ENCODE measurements at regions not wholly inside any gene's neighbourhood (a gene's known extent, or its start where the extent isn't known, plus 50 kb on each side); places are given as distances from the start of the nearest gene placed in this dataset.
"Not testable (repeated sequence)": the region's sequence is repeated elsewhere in the genome, so short reads cannot be mapped to it uniquely, and the experiment has no call there.

- TF ChIP-seq CUX1 (IDR thresholded peaks at IDR 0.05; ENCODE audit: insufficient replicate concordance, low read depth, low read length) (no peak), USF2 (IDR thresholded peaks at IDR 0.05; ENCODE audit: borderline replicate concordance, low read depth, low read length) (no peak), WRNIP1 (IDR thresholded peaks at IDR 0.05; ENCODE audit: borderline replicate concordance, low read depth, low read length) (no peak), ASH2L (IDR thresholded peaks at IDR 0.05; ENCODE audit: borderline replicate concordance, low read depth) (no peak), ZNF384 (IDR thresholded peaks at IDR 0.05; ENCODE audit: borderline replicate concordance, low read depth, low read length) (no peak), ZBTB40 (IDR thresholded peaks at IDR 0.05; ENCODE audit: borderline replicate concordance) (no peak)
Measured at GRCh38 chr13:84702174-84702573, 819.9 kb upstream of the SLITRK1 start (continued).

- 0% methylated on average over 1 of the region's 1 CpG for WGBS (ENCODE audit: insufficient coverage, insufficient replicate concordance, low lambda C conversion rate, missing lambda C conversion rate)
- H3K36me3 ChIP-seq (ENCODE audit: control insufficient read depth in 2 of 2, insufficient read depth in 2 of 2, low read length in 1 of 2); H3K27ac ChIP-seq (ENCODE audit: control insufficient read depth, insufficient read depth); POLR2A ChIA-PET; SMC1A ChIA-PET (ENCODE audit: uncharacterized antibody, unreplicated experiment); H3K4me1 ChIP-seq (ENCODE audit: control insufficient read depth, insufficient read depth, low read length); H2AFZ ChIP-seq (ENCODE audit: control insufficient read depth, low read depth, low read length); FAIRE-seq; H3K4me3 ChIP-seq; in situ Hi-C loops (cut with MboI); H4K20me1 ChIP-seq (ENCODE audit: control insufficient read depth, insufficient read depth); H3K9me3 ChIP-seq (replicated peaks; ENCODE audit: control insufficient read depth, insufficient read depth, low read length); RAD21 ChIA-PET (ENCODE audit: unreplicated experiment); ATAC-seq; H3K27me3 ChIP-seq (replicated peaks in 1 of 2; ENCODE audit: control insufficient read depth in 2 of 2, insufficient read depth in 2 of 2, low read length in 1 of 2); BruUV-seq (replicated peaks); H3K4me2 ChIP-seq (ENCODE audit: control insufficient read depth, insufficient read depth); intact Hi-C loops (cut with micrococcal nuclease; ENCODE audit: unreplicated experiment); CTCF ChIA-PET; DNase-seq (ENCODE audit: low read depth, low spot score); H3K9ac ChIP-seq (ENCODE audit: control insufficient read depth, insufficient read depth, low read length); H3K79me2 ChIP-seq (ENCODE audit: control insufficient read depth, insufficient read depth, low read length): not testable (repeated sequence)
Measured at GRCh38 chr13:84697591-84697990, 815.3 kb upstream of the SLITRK1 start.
